ENCODE measurements at regions not wholly inside any gene's neighbourhood (a gene's known extent, or its start where the extent isn't known, plus 50 kb on each side); places are given as distances from the start of the nearest gene placed in this dataset.

GRCh38 chr15:70276401-70276800 lies 178.7 kb upstream of the TLE3 start:
- DNase-seq = no peak

- no peak for DNase-seq
These were observed 177.9 kb upstream of the TLE3 start for GRCh38 chr15:70275461-70276138.

- DNase-seq = no peak
These were observed 177.2 kb upstream of the TLE3 start for GRCh38 chr15:70274908-70275307.

DNA sequence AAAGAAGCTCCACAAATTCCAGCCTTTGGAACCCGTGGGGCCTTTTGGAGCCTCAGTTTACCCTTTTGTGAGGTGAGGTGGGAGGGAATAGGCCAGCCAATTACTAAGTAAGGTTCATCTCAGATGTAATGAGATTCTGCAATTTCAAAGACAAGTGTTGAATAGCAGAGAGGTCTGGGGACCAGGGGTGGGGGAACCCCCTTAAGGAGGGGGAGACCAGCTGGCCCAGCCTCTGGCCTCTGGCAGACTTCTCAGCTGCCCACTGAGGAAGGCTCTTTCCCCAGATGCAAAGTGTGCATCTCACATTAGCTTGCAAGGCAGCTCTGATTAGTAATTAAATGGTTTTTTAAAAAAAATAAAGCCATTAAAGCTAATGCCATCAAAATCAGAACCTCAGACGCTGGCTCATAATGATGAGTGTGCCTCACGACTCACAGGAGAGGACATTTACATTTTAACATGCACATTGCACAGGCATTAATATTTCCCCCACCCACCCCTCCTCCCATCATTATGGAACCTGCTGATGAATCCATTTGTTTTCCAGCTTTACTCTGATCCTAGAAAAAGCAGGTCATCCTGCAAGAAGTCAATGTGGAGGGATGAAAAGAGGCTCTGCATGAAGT lies 176.7 kb upstream of the TLE3 start:
- no peak for DNase-seq

DNA sequence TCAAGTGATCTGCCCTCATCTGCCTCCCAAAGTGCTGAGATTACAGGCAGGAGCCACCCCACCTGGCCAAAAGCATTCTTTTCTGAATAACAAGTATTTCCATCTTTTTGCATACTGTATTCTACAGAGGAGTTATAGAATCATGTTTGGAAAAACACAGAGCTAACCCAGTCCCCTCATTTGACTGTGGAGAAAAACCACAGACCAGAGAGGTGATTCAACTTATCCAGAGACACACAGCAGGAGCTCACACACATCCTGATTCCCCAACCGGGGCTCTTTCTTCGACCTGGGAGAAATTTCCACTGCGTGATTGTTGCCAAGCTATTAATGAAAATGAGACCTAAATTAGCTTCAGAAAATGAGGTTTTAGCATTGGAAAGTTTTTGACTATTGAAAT lies 176.1 kb upstream of the TLE3 start:
- no peak for DNase-seq

GRCh38 chr15:70272565-70273355 lies 175.0 kb upstream of the TLE3 start:
- DNase-seq = no peak

- DNase-seq = no peak
These were observed 173.8 kb upstream of the TLE3 start for GRCh38 chr15:70271422-70272088.

GRCh38 chr15:70270752-70271111 lies 173.0 kb upstream of the TLE3 start:
- no peak for DNase-seq

GRCh38 chr15:70269991-70270751 lies 172.5 kb upstream of the TLE3 start:
- no peak for DNase-seq

DNA sequence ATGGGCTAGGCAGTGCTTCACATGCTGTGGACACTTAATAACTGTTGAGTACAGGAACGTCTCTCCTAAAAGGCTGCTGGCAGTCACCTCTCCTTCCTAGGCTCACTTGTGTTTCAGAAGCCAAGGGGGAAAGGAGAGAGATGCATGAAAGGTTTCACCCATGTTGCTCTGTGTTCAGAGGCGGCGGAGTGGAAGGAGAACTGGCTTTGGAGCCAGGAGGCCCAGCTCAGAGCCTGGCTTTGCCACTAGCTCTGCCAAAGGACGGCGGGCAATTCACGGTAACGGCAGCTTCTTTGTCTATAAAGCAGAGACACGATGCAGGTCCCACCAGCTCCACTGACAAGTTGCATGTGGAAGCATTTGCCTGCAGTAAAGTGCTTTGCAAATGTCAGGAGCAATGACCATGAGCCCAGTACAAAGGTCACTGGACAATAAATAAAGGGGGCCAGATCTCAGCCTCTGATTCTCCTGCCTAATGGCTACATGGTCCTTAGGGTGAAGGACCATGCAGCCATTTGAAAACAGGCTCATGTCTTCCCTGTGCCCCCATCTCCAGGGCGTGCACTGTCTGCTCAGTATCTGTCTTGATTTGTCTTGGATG lies 171.7 kb upstream of the TLE3 start:
- no peak for DNase-seq

GRCh38 chr15:70268698-70269251 lies 171.1 kb upstream of the TLE3 start:
- DNase-seq = no peak

DNA sequence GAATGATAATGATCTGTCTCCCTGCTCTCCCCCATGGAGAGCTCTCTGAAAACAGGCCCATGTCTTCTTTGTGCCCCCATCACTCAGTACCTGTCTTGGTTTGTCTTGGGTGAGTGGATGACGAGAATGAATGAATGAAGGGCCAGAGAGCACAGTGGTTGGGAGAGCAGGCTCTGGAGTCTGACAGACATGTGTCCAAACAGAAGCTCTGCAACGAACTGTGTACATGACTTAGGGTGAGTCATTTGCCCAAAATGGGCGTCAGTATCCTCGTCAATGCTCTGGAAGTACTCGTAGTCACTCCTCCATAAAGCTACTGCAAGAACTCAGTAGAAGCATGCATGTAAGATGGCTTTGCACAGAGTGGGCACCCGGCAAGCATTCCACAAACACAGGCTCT lies 170.2 kb upstream of the TLE3 start:
- DNase-seq = no peak

- DNase-seq = no peak
These were observed 169.6 kb upstream of the TLE3 start for GRCh38 chr15:70267306-70267705.

- DNase-seq = no peak
These were observed 168.8 kb upstream of the TLE3 start for GRCh38 chr15:70266412-70267121.

GRCh38 chr15:70265986-70266385 lies 168.3 kb upstream of the TLE3 start:
- no peak for DNase-seq

DNA sequence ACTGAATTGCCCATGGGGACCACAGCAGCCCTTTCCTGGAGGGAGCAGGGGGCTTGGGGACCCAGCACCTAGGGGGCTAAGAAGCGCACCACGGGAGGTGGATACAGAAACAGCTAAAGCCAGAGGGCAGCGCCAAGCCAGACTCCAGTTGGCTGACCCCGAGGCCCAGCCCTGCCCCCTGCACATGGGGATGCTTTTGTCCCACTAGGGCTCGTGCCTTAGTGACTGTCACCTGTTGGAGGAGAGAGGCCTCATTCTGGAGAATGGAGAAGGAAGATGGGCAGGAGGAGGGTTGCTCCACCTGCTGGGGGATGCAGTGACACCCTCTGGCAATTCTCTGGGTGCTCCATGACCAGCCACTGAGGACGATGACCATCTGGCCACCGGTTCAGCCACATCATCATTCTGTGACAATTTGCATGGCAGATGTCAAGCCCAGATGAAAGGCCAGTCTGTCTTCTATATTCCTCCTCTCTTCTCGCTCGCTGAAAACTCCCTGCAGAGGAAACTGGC lies 167.8 kb upstream of the TLE3 start:
- no peak for DNase-seq

- DNase-seq = no peak
These were observed 167.2 kb upstream of the TLE3 start for GRCh38 chr15:70264738-70265465.

DNA sequence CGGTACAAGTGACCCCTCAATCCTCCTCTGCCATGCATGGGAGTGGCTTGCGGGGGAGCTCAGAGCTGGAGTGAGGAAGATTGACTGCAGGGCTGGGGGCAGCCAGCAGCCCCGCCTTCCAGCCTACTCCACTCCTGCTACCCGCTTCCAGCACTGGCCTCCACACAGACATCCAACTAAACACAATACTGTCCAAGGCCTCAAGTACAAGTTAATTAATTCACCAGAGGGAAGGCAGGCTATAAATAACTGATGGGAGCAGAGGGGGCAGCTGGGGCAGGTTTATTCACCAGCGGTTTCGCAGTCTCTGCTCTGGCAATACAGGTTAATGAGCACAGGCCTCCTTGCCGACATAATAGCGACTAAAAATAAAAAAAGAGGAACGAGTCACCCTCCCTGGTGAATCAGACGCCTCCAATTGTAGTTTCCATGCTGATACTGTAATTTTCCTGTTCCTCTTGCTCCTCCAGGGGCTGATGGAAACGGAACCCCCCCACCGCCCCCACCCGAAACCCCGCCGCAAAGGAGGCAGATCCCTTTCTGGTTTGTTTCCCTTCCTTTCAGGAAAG lies 166.4 kb upstream of the TLE3 start:
- DNase-seq = no peak

DNA sequence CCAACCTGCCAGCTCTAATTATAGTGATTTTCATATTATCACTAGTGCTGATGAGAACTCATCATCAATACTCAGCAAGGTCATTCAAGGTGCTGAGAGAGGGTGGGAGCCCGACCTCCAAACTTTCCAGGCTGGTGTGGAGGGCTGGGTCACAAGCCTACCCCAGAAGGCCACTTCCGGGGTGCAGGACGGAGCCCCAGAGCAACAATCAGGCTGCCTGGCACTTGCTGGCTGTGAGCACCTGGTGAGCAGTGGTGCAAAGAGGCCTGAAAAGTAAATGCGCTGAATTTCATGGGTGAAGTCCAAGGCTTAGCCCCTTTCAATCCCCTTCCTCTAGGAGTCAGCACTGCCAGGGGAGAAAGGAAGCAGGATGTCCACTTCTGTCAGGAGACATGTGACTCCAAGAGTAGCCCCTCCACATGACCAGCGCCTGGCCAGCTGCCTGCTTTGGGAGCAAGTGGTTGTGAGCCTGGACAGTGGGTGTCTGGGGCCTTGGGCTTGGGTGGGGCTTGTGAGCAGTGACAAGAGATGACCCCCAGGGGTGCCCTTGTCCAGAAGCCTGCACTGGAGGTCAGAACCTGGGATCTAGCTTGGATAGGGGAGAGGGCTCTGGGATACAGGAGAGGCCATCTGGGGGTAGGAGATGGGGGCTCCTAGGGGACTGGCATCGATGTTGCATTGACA lies 165.0 kb upstream of the TLE3 start:
- no peak for DNase-seq

Measured in right kidney (tissue), 1 donor.